ENCODE measurements at regions not wholly inside any gene's neighbourhood (a gene's known extent, or its start where the extent isn't known, plus 50 kb on each side); places are given as distances from the start of the nearest gene placed in this dataset.

DNA sequence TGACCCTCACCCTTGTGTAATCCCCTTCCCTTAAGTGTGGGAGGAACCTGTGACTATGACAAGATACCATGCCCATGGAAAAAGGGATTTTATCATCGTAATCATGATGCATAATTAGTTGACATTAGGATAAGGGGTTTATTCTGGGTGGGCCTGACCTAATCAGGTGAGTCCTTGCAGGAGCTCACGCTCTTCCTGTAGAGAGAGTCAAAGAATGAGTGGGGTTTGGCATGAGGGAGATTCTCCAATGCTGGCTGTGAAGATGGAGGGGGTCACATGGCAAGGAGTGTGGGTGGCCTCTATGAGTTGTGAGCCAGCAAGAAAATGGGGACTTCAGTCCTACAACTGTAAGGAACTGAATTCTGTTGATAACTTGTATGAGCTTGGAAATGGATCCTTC lies 342.0 kb upstream of the TSHZ2 start:
- Histone ChIP-seq H3K27ac (ENCODE audit: low read depth, low read length) (no peak overlapping the region), H3K9me2 (ENCODE audit: insufficient read depth) (no peaks in the 10 kb centered on the region), H3K9me3 (ENCODE audit: control insufficient read depth in 1 of 2, insufficient read depth in 1 of 2, low read depth in 1 of 2, low read length in 2 of 2) (peaks cover 3 to 5% of the 10 kb centered on the region in 2 experiments; a peak in 1 of 4 replicates), H2AFZ (ENCODE audit: low read depth, low read length, poor library complexity, severe bottlenecking) (no peak overlapping the region), H3K36me3 (ENCODE audit: control insufficient read depth in 1 of 2, insufficient read depth in 2 of 2, low read length in 2 of 2) (no peaks in the 10 kb centered on the region), H3K79me2 (ENCODE audit: insufficient read depth, low read length) (no peaks in the 10 kb centered on the region), H4K20me1 (ENCODE audit: insufficient read depth) (no peaks in the 10 kb centered on the region), H3K4me1 (ENCODE audit: control insufficient read depth in 1 of 2, insufficient read depth in 2 of 2, low read length in 2 of 2) (no peaks in the 10 kb centered on the region), H3K27me3 (ENCODE audit: insufficient read depth, low read length) (no peaks in the 10 kb centered on the region), H3K9ac (ENCODE audit: low read length) (no peak overlapping the region), H3K4me3 (replicated peaks in 1 of 2; ENCODE audit: low read depth in 1 of 2, low read length in 2 of 2) (no peak overlapping the region), H3K4me2 (ENCODE audit: low read length) (no peak overlapping the region)
- RAD21 ChIA-PET (ENCODE audit: low non-redundant PET in 1 of 2, low total read pairs in 2 of 2, uncharacterized antibody in 2 of 2, unreplicated experiment in 2 of 2): no interaction called here
- BruUV-seq (replicated peaks): no TSS peak
- no peak for TF ChIP-seq JUND (IDR thresholded peaks at IDR 0.05)
- no peak for DNase-seq (ENCODE audit: low read depth, low spot score)
- CTCF ChIA-PET: no interaction called here
- POLR2A ChIA-PET: no interaction called here
- ATAC-seq: no peak
- intact Hi-C loops (cut with micrococcal nuclease): no loop called here

DNA sequence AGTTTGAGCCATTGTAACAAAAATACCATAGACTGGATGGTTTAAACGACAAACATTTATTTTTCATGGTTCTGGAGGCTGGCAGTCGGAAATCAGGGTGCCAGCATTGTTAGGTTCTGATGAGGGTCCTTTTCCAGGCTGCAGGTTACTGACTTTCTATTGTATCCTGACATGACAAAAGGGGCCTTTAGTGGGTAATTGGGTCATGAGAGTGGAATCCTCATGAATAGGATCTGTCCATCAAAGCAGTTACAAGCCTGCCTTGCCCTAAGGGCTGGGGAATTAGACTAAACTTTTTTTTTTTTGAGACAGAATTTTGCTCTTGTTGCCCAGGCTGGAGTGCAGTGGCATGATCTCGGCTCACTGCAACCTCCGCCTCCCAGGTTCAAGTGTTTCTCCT lies 347.9 kb upstream of the TSHZ2 start:
- Histone ChIP-seq H3K4me3 (replicated peaks in 1 of 2; ENCODE audit: low read depth in 1 of 2, low read length in 2 of 2) (no peak overlapping the region), H3K27ac (ENCODE audit: low read depth, low read length) (no peak overlapping the region), H3K9me3 (ENCODE audit: control insufficient read depth in 1 of 2, insufficient read depth in 1 of 2, low read depth in 1 of 2, low read length in 2 of 2) (peaks cover 0 to 13% of the 10 kb centered on the region in 2 experiments; a peak in 1 of 4 replicates), H2AFZ (ENCODE audit: low read depth, low read length, poor library complexity, severe bottlenecking) (no peak overlapping the region), H3K4me2 (ENCODE audit: low read length) (no peak overlapping the region), H3K9me2 (ENCODE audit: insufficient read depth) (no peaks in the 10 kb centered on the region), H3K4me1 (ENCODE audit: control insufficient read depth in 1 of 2, insufficient read depth in 2 of 2, low read length in 2 of 2) (no peaks in the 10 kb centered on the region), H3K36me3 (ENCODE audit: control insufficient read depth in 1 of 2, insufficient read depth in 2 of 2, low read length in 2 of 2) (no peaks in the 10 kb centered on the region), H3K27me3 (ENCODE audit: insufficient read depth, low read length) (no peaks in the 10 kb centered on the region), H3K79me2 (ENCODE audit: insufficient read depth, low read length) (no peaks in the 10 kb centered on the region), H4K20me1 (ENCODE audit: insufficient read depth) (no peaks in the 10 kb centered on the region), H3K9ac (ENCODE audit: low read length) (no peak overlapping the region)
- TF ChIP-seq ELF1 (IDR thresholded peaks at IDR 0.05; ENCODE audit: borderline replicate concordance, low read depth) (no peak), FOSL1 (IDR thresholded peaks at IDR 0.05; ENCODE audit: low read depth) (no peak)
- RAD21 ChIA-PET (ENCODE audit: low non-redundant PET in 1 of 2, low total read pairs in 2 of 2, uncharacterized antibody in 2 of 2, unreplicated experiment in 2 of 2): no interaction called here
- DNase-seq (ENCODE audit: low read depth, low spot score) (no peak), ATAC-seq (no peak)
- CTCF ChIA-PET: no interaction called here
- BruUV-seq (replicated peaks): no TSS peak
- POLR2A ChIA-PET: no interaction called here
- intact Hi-C loops (cut with micrococcal nuclease): no loop called here

DNA sequence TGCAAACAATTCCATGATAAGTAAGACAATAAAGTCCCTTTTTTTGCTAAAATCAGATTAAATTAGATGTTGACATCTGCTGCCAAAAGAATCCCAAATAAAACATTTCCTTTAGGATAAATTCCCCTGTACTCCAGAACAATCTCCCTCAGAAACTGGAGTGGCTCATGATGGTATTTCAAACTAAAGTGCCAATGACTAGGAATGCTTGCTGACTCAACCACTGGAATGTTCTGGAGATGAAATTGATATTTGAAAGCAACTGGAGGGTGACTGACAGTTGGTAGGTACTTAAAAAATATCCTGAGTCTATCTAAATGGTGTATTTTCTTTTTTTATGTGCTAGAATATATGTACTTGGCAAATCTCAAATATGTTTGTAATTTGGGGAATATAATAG lies 350.1 kb upstream of the TSHZ2 start:
- H3K36me3 ChIP-seq (ENCODE audit: control insufficient read depth in 1 of 2, insufficient read depth in 2 of 2, low read length in 2 of 2): no peaks in the 10 kb centered on the region

More for the DNA sequence above, 350.1 kb upstream of the TSHZ2 start:
- Histone ChIP-seq H3K9ac (ENCODE audit: low read length) (no peak overlapping the region), H3K27ac (ENCODE audit: low read depth, low read length) (no peak overlapping the region), H3K9me3 (ENCODE audit: control insufficient read depth in 1 of 2, insufficient read depth in 1 of 2, low read depth in 1 of 2, low read length in 2 of 2) (peaks cover 0 to 16% of the 10 kb centered on the region in 2 experiments; a peak in 1 of 4 replicates), H2AFZ (ENCODE audit: low read depth, low read length, poor library complexity, severe bottlenecking) (no peak overlapping the region), H3K4me3 (replicated peaks in 1 of 2; ENCODE audit: low read depth in 1 of 2, low read length in 2 of 2) (no peak overlapping the region), H3K9me2 (ENCODE audit: insufficient read depth) (no peaks in the 10 kb centered on the region), H3K79me2 (ENCODE audit: insufficient read depth, low read length) (no peaks in the 10 kb centered on the region), H3K4me1 (ENCODE audit: control insufficient read depth in 1 of 2, insufficient read depth in 2 of 2, low read length in 2 of 2) (no peaks in the 10 kb centered on the region), H3K4me2 (ENCODE audit: low read length) (no peak overlapping the region), H3K27me3 (ENCODE audit: insufficient read depth, low read length) (no peaks in the 10 kb centered on the region), H4K20me1 (ENCODE audit: insufficient read depth) (no peaks in the 10 kb centered on the region)
- DNase-seq (ENCODE audit: low read depth, low spot score) (no peak), ATAC-seq (no peak)
- BruUV-seq (replicated peaks): no TSS peak
- POLR2A ChIA-PET: no interaction called here
- TF ChIP-seq, protein P1, sequence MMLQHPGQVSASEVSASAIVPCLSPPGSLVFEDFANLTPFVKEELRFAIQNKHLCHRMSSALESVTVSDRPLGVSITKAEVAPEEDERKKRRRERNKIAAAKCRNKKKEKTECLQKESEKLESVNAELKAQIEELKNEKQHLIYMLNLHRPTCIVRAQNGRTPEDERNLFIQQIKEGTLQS (IDR thresholded peaks at IDR 0.05): no peak
- TF ChIP-seq ZNF274 (IDR thresholded peaks at IDR 0.05; ENCODE audit: low read depth, low read length) (no peak), FOSL1 (IDR thresholded peaks at IDR 0.05; ENCODE audit: low read depth) (no peak), EZH2phosphoT487 (IDR thresholded peaks at IDR 0.05; ENCODE audit: borderline replicate concordance) (no peak), SIN3A (IDR thresholded peaks at IDR 0.05; ENCODE audit: low read depth) (no peak), SP1 (IDR thresholded peaks at IDR 0.05; ENCODE audit: low read depth) (no peak), CEBPB (IDR thresholded peaks at IDR 0.05; ENCODE audit: low read depth) (no peak), POLR2A (IDR thresholded peaks at IDR 0.05; ENCODE audit: borderline replicate concordance, extremely low read depth, insufficient read depth, insufficient read length) (no peak), JUND (IDR thresholded peaks at IDR 0.05) (no peak), EGR1 (IDR thresholded peaks at IDR 0.05; ENCODE audit: low read depth) (no peak), ZFX (IDR thresholded peaks at IDR 0.05) (no peak)
- TF ChIP-seq, protein P2, sequence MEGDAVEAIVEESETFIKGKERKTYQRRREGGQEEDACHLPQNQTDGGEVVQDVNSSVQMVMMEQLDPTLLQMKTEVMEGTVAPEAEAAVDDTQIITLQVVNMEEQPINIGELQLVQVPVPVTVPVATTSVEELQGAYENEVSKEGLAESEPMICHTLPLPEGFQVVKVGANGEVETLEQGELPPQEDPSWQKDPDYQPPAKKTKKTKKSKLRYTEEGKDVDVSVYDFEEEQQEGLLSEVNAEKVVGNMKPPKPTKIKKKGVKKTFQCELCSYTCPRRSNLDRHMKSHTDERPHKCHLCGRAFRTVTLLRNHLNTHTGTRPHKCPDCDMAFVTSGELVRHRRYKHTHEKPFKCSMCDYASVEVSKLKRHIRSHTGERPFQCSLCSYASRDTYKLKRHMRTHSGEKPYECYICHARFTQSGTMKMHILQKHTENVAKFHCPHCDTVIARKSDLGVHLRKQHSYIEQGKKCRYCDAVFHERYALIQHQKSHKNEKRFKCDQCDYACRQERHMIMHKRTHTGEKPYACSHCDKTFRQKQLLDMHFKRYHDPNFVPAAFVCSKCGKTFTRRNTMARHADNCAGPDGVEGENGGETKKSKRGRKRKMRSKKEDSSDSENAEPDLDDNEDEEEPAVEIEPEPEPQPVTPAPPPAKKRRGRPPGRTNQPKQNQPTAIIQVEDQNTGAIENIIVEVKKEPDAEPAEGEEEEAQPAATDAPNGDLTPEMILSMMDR (IDR thresholded peaks at IDR 0.05 in 2 of 3, conservative IDR thresholded peaks at IDR 0.05 in 1 of 3; ENCODE audit: borderline replicate concordance in 1 of 3, insufficient read depth in 1 of 3, low read depth in 2 of 3, low read length in 2 of 3): no peak
- TF ChIP-seq, protein P3, sequence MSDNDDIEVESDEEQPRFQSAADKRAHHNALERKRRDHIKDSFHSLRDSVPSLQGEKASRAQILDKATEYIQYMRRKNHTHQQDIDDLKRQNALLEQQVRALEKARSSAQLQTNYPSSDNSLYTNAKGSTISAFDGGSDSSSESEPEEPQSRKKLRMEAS (IDR thresholded peaks at IDR 0.05): no peak
- intact Hi-C loops (cut with micrococcal nuclease): no loop called here
- RAD21 ChIA-PET (ENCODE audit: low non-redundant PET in 1 of 2, low total read pairs in 2 of 2, uncharacterized antibody in 2 of 2, unreplicated experiment in 2 of 2): no interaction called here
- CTCF ChIA-PET: no interaction called here

All from HCT116 (cell line).